Esophagus muscularis mucosa (tissue), 3 donors: ENCODE measurements at regions not wholly inside any gene's neighbourhood (a gene's known extent, or its start where the extent isn't known, plus 50 kb on each side); places are given as distances from the start of the nearest gene placed in this dataset.

Source experiments
- POLR2A ChIP-seq: fragments of 450-650 bp; IDR thresholded peaks from one replicate; pipeline ENCODE4 v1.6.1; 2017; ENCODE audit warnings: antibody characterized with exemption, moderate library complexity, mild to moderate bottlenecking, low read depth
- TF ChIP-seq, protein P1 (sequence below), 3 experiments: fragments of 200-600 bp in 2 of 3; fragments of 450-650 bp in 1 of 3; sonication (generic) in 2 of 3; IDR thresholded peaks; one replicate each; pipeline ENCODE4 v1.5.1; 2017 to 2019; ENCODE audit warnings: antibody characterized with exemption in 3 of 3, mild to moderate bottlenecking in 2 of 3, moderate library complexity in 1 of 3

DNA sequence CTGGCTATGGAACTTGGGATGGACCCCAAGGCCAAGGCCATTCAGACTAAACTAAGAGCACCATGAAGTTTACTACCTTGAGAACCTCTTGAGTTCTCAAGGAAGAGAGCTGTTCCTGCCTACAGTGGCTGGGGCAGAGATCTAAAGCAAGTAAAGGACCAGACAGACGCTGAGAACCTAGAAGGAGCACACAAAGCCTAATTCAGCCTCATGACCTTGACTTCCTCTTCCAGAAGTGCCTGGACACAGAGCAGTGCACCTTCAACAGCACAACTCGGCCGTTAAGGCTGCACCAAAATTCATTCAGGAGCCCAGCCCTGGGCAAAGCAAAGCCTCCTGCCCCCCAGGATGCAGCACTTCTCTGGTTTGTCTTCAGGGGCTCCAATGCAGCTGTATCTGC, 82.9 kb upstream of the AKIP1 start:
- TF ChIP-seq, protein P1, sequence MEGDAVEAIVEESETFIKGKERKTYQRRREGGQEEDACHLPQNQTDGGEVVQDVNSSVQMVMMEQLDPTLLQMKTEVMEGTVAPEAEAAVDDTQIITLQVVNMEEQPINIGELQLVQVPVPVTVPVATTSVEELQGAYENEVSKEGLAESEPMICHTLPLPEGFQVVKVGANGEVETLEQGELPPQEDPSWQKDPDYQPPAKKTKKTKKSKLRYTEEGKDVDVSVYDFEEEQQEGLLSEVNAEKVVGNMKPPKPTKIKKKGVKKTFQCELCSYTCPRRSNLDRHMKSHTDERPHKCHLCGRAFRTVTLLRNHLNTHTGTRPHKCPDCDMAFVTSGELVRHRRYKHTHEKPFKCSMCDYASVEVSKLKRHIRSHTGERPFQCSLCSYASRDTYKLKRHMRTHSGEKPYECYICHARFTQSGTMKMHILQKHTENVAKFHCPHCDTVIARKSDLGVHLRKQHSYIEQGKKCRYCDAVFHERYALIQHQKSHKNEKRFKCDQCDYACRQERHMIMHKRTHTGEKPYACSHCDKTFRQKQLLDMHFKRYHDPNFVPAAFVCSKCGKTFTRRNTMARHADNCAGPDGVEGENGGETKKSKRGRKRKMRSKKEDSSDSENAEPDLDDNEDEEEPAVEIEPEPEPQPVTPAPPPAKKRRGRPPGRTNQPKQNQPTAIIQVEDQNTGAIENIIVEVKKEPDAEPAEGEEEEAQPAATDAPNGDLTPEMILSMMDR (IDR thresholded peaks at IDR 0.05), result no peak
- no peak for TF ChIP-seq POLR2A
